SK-N-SH treated with all-trans-retinoic acid at 6 μM for 48 hours (cell line): ENCODE measurements at regions not wholly inside any gene's neighbourhood (a gene's known extent, or its start where the extent isn't known, plus 50 kb on each side); places are given as distances from the start of the nearest gene placed in this dataset.
A peak's percentile ranks its signal among the peaks of the same experiment; 100 is the strongest.

Source experiments
- ATAC-seq: fragments of 200-7000 bp; cut with Tn5 transposase; 3 replicates; pipeline ENCODE4 v1.9.1; 2020; ENCODE audit warnings: mild to moderate bottlenecking, moderate library complexity
- ARNTL ChIP-seq: fragments of 450-650 bp; formaldehyde crosslinking; IDR thresholded peaks from 2 replicates; pipeline ENCODE4 v1.5.0; 2020; ENCODE audit warnings: low read depth, mild to moderate bottlenecking, moderate library complexity, borderline replicate concordance
- BACH2 ChIP-seq: fragments of 250-450 bp; sonication (Bioruptor Pico); IDR thresholded peaks from 2 replicates; pipeline ENCODE4 v1.9.0; 2021; ENCODE audit warnings: mild to moderate bottlenecking, borderline replicate concordance
- CREB5 ChIP-seq: fragments of 250-450 bp; sonication (Bioruptor Pico); IDR thresholded peaks from 2 replicates; pipeline ENCODE4 v1.5.1; 2020; ENCODE audit warnings: low read depth, mild to moderate bottlenecking, moderate library complexity
- CSDC2 ChIP-seq: fragments of 250-450 bp; sonication (Bioruptor Pico); IDR thresholded peaks from 2 replicates; pipeline ENCODE4 v1.5.0; 2020; ENCODE audit warnings: mild to moderate bottlenecking, moderate library complexity
- CSRNP3 ChIP-seq: fragments of 250-450 bp; sonication (Bioruptor Pico); IDR thresholded peaks from 2 replicates; pipeline ENCODE4 v1.5.1; 2021; ENCODE audit warnings: mild to moderate bottlenecking, moderate library complexity
- ESRRG ChIP-seq: fragments of 250-450 bp; sonication (Bioruptor Pico); IDR thresholded peaks from 2 replicates; pipeline ENCODE4 v1.6.1; 2021; ENCODE audit warnings: mild to moderate bottlenecking
- GLIS3 ChIP-seq: fragments of 250-450 bp; sonication (Bioruptor Pico); IDR thresholded peaks from 2 replicates; pipeline ENCODE4 v1.5.0; 2020; ENCODE audit warnings: mild to moderate bottlenecking, moderate library complexity
- ISL1 ChIP-seq: fragments of 250-450 bp; sonication (Bioruptor Pico); IDR thresholded peaks from 2 replicates; pipeline ENCODE4 v2.1.2; 2022; ENCODE audit warnings: mild to moderate bottlenecking, moderate library complexity
- OSR1 ChIP-seq: fragments of 250-450 bp; sonication (Bioruptor Pico); IDR thresholded peaks from 2 replicates; pipeline ENCODE4 v1.8.0; 2022; ENCODE audit warnings: moderate library complexity, mild to moderate bottlenecking, inconsistent platforms
- PATZ1 ChIP-seq: fragments of 250-450 bp; sonication (Bioruptor Pico); IDR thresholded peaks from 2 replicates; pipeline ENCODE4 v1.8.0; 2020; ENCODE audit warnings: mild to moderate bottlenecking, moderate library complexity, borderline replicate concordance
- POU6F1 ChIP-seq: fragments of 250-450 bp; sonication (Bioruptor Pico); IDR thresholded peaks from 2 replicates; pipeline ENCODE4 v1.8.0; 2021; ENCODE audit warnings: low read depth, mild to moderate bottlenecking, moderate library complexity, borderline replicate concordance
- PPARA ChIP-seq: fragments of 250-450 bp; sonication (Bioruptor Pico); IDR thresholded peaks from 2 replicates; pipeline ENCODE4 v1.5.0; 2020; ENCODE audit warnings: mild to moderate bottlenecking, borderline replicate concordance
- RARB ChIP-seq: fragments of 250-450 bp; sonication (Bioruptor Pico); IDR thresholded peaks from 2 replicates; pipeline ENCODE4 v1.8.0; 2021; ENCODE audit warnings: mild to moderate bottlenecking, moderate library complexity
- SNAI2 ChIP-seq: fragments of 250-450 bp; sonication (Bioruptor Pico); IDR thresholded peaks from 2 replicates; pipeline ENCODE4 v1.5.0; 2020; ENCODE audit warnings: mild to moderate bottlenecking, moderate library complexity
- TCF4 ChIP-seq: fragments of 250-450 bp; sonication (Bioruptor Pico); IDR thresholded peaks from 2 replicates; pipeline ENCODE4 v1.8.0; 2021; ENCODE audit warnings: mild to moderate bottlenecking, moderate library complexity, borderline replicate concordance
- TSHZ2 ChIP-seq: fragments of 250-450 bp; sonication (Bioruptor Pico); IDR thresholded peaks from 2 replicates; pipeline ENCODE4 v1.5.0; 2020; ENCODE audit warnings: mild to moderate bottlenecking, moderate library complexity
- ZC3H10 ChIP-seq: fragments of 250-450 bp; sonication (Bioruptor Pico); IDR thresholded peaks from 2 replicates; pipeline ENCODE4 v1.5.1; 2021; ENCODE audit warnings: mild to moderate bottlenecking, moderate library complexity
- ZFP3 ChIP-seq: fragments of 250-450 bp; sonication (Bioruptor Pico); IDR thresholded peaks from 2 replicates; pipeline ENCODE4 v1.5.0; 2020; ENCODE audit warnings: mild to moderate bottlenecking, moderate library complexity
- ZNF565 ChIP-seq: fragments of 450-650 bp; formaldehyde crosslinking; conservative IDR thresholded peaks from 2 replicates; pipeline ENCODE4 v1.5.0; 2020; ENCODE audit warnings: low read depth, mild to moderate bottlenecking, moderate library complexity
- ZNF70 ChIP-seq: fragments of 450-650 bp; formaldehyde crosslinking; IDR thresholded peaks from 2 replicates; pipeline ENCODE4 v1.5.0; 2020; ENCODE audit warnings: mild to moderate bottlenecking, moderate library complexity
- ZNF8 ChIP-seq: fragments of 450-650 bp; formaldehyde crosslinking; IDR thresholded peaks from 2 replicates; pipeline ENCODE4 v1.5.0; 2020; ENCODE audit warnings: mild to moderate bottlenecking, moderate library complexity

GRCh38 chr9:82332774-82333152, 344.2 kb downstream of the SPATA31D1 start:
- ATAC-seq: peak; percentile 48
- peak; percentile 64 for TF ChIP-seq ISL1 (CRISPR knock-in tag)
- TF ChIP-seq ZFP3 (CRISPR knock-in tag): no peak
- peak; percentile 66; the same call in 1 of the 2 replicates for TF ChIP-seq CSDC2
- TF ChIP-seq ZNF8 (CRISPR knock-in tag): no peak
- TF ChIP-seq TSHZ2: no peak
- 0 out of 2 replicates have a peak, but pooled peaks have one; percentile 40 for TF ChIP-seq PATZ1 (CRISPR knock-in tag)
- TF ChIP-seq POU6F1 (CRISPR knock-in tag): no peak

GRCh38 chr9:82333671-82334070, 345.1 kb downstream of the SPATA31D1 start:
- no peak for TF ChIP-seq TSHZ2
- no peak for TF ChIP-seq OSR1 (CRISPR knock-in tag)
- no peak for TF ChIP-seq TCF4 (CRISPR knock-in tag)
- TF ChIP-seq ZNF8 (CRISPR knock-in tag): no peak
- no peak for TF ChIP-seq ESRRG (CRISPR knock-in tag)
- no peak for TF ChIP-seq ZNF565 (CRISPR knock-in tag)
- TF ChIP-seq CREB5 (CRISPR knock-in tag): no peak
- no peak for TF ChIP-seq ARNTL
- no peak for TF ChIP-seq GLIS3 (CRISPR knock-in tag)
- TF ChIP-seq ZFP3 (CRISPR knock-in tag): no peak
- no peak for TF ChIP-seq RARB (CRISPR knock-in tag)
- TF ChIP-seq POU6F1 (CRISPR knock-in tag): no peak
- no peak for TF ChIP-seq CSRNP3 (CRISPR knock-in tag)
- TF ChIP-seq PPARA (CRISPR knock-in tag): no peak
- no peak for TF ChIP-seq BACH2 (CRISPR knock-in tag)
- no peak for TF ChIP-seq SNAI2 (CRISPR knock-in tag)
- TF ChIP-seq ISL1 (CRISPR knock-in tag): no peak
- no peak for TF ChIP-seq CSDC2
- TF ChIP-seq ZC3H10 (CRISPR knock-in tag): no peak
- TF ChIP-seq ZNF70 (CRISPR knock-in tag): no peak
- no peak for ATAC-seq
